HEK293 (cell line): ENCODE measurements at regions not wholly inside any gene's neighbourhood (a gene's known extent, or its start where the extent isn't known, plus 50 kb on each side); places are given as distances from the start of the nearest gene placed in this dataset.

Experiments
- CTCF ChIA-PET: fragments of 350-600 bp; formaldehyde crosslinking; extraction: SDS; loops from one replicate; lab custom pipeline; 2021; ENCODE audit warnings: antibody characterized with exemption; lab: Yijun Ruan, JAX
- POLR2A ChIA-PET: fragments of 300-600 bp; formaldehyde crosslinking; extraction: SDS; loops from one replicate; lab custom pipeline; 2020; ENCODE audit warnings: antibody characterized with exemption, inconsistent platforms; lab: Yijun Ruan, JAX
- H3K27ac ChIP-seq: fragments of 200-500 bp; sonication (Bioruptor generic); 2 replicates; pipeline ENCODE4 v1.5.1; 2014; ENCODE audit warnings: low read depth, low read length, control low read depth, inconsistent platforms; ENCODE audit errors: extremely low read depth
- H3K36me3 ChIP-seq, 2 experiments: fragments of 200-500 bp in 1 of 2; sonication (Bioruptor generic) in 1 of 2; 1 replicate in 1 of 2; 2 replicates in 1 of 2; pipeline ENCODE4 v1.5.1; 2014 to 2017; ENCODE audit warnings: inconsistent platforms in 2 of 2, low read length in 2 of 2; ENCODE audit not compliant: control insufficient read depth in 2 of 2, insufficient read depth in 1 of 2
- H3K4me1 ChIP-seq: fragments of 200-500 bp; sonication (Bioruptor generic); 2 replicates; pipeline ENCODE4 v1.5.1; 2014; ENCODE audit warnings: mild to moderate bottlenecking, low read length, inconsistent platforms; ENCODE audit not compliant: control insufficient read depth, insufficient read depth
- H3K4me3 ChIP-seq: 2 replicates; pipeline ENCODE4 v1.5.1; 2011; ENCODE audit warnings: low read depth, mild to moderate bottlenecking, control low read depth, low read length, moderate library complexity
- H3K9me3 ChIP-seq: fragments of 200-500 bp; sonication (Bioruptor generic); 2 replicates; pipeline ENCODE4 v1.5.1; 2014; ENCODE audit warnings: low read depth, low read length, inconsistent platforms; ENCODE audit not compliant: control insufficient read depth, insufficient read depth
- OSR2 ChIP-seq: fragments of 450-650 bp; formaldehyde crosslinking; IDR thresholded peaks from 2 replicates; pipeline ENCODE4 v1.5.1; 2016; ENCODE audit warnings: missing biosample characterization, missing genetic modification characterization
- OVOL3 ChIP-seq: fragments of 450-650 bp; formaldehyde crosslinking; IDR thresholded peaks from 2 replicates; pipeline ENCODE4 v1.5.1; 2016; ENCODE audit warnings: missing biosample characterization, missing genetic modification characterization
- TRIM28 ChIP-seq: IDR thresholded peaks from 2 replicates; pipeline ENCODE4 v1.6.1; 2011; ENCODE audit warnings: low read length, control low read depth, borderline replicate concordance
- ZEB2 ChIP-seq: fragments of 450-650 bp; formaldehyde crosslinking; IDR thresholded peaks from 2 replicates; pipeline ENCODE4 v1.5.1; 2016; ENCODE audit warnings: missing biosample characterization, missing genetic modification characterization
- ZNF10 ChIP-seq: fragments of 450-650 bp; formaldehyde crosslinking; IDR thresholded peaks from 2 replicates; pipeline ENCODE4 v1.5.1; 2017; ENCODE audit warnings: missing biosample characterization, missing genetic modification characterization
- ZNF133 ChIP-seq: fragments of 450-650 bp; formaldehyde crosslinking; IDR thresholded peaks from 2 replicates; pipeline ENCODE4 v1.5.1; 2016; ENCODE audit warnings: missing biosample characterization, missing genetic modification characterization
- ZNF138 ChIP-seq: fragments of 450-650 bp; formaldehyde crosslinking; IDR thresholded peaks from 2 replicates; pipeline ENCODE4 v1.5.1; 2016; ENCODE audit warnings: missing biosample characterization, missing genetic modification characterization, borderline replicate concordance
- ZNF140 ChIP-seq: fragments of 450-650 bp; formaldehyde crosslinking; IDR thresholded peaks from 2 replicates; pipeline ENCODE4 v1.5.1; 2016; ENCODE audit warnings: missing biosample characterization, missing genetic modification characterization
- ZNF157 ChIP-seq: fragments of 450-650 bp; formaldehyde crosslinking; IDR thresholded peaks from 2 replicates; pipeline ENCODE4 v1.5.1; 2016; ENCODE audit warnings: missing biosample characterization, missing genetic modification characterization
- ZNF211 ChIP-seq: fragments of 450-650 bp; formaldehyde crosslinking; IDR thresholded peaks from 2 replicates; pipeline ENCODE4 v1.5.1; 2016; ENCODE audit warnings: low read depth, missing biosample characterization, missing genetic modification characterization
- ZNF214 ChIP-seq: fragments of 450-650 bp; formaldehyde crosslinking; IDR thresholded peaks from 2 replicates; pipeline ENCODE4 v1.5.1; 2017; ENCODE audit warnings: missing biosample characterization, mild to moderate bottlenecking, missing genetic modification characterization, borderline replicate concordance
- ZNF223 ChIP-seq: fragments of 450-650 bp; formaldehyde crosslinking; IDR thresholded peaks from 2 replicates; pipeline ENCODE4 v1.5.1; 2016; ENCODE audit warnings: missing biosample characterization, missing genetic modification characterization
- ZNF510 ChIP-seq: fragments of 450-650 bp; formaldehyde crosslinking; IDR thresholded peaks from 2 replicates; pipeline ENCODE4 v1.5.1; 2018; ENCODE audit warnings: mild to moderate bottlenecking, missing genetic modification characterization, missing biosample characterization; ENCODE audit not compliant: insufficient replicate concordance
- ZNF561 ChIP-seq: fragments of 450-650 bp; IDR thresholded peaks from 2 replicates; pipeline ENCODE4 v1.5.1; 2018; ENCODE audit warnings: missing biosample characterization, missing genetic modification characterization, borderline replicate concordance
- ZNF600 ChIP-seq: fragments of 450-650 bp; formaldehyde crosslinking; IDR thresholded peaks from 2 replicates; pipeline ENCODE4 v1.5.1; 2016; ENCODE audit warnings: missing biosample characterization, missing genetic modification characterization
- ZNF76 ChIP-seq: fragments of 450-650 bp; formaldehyde crosslinking; IDR thresholded peaks from 2 replicates; pipeline ENCODE4; 2016; ENCODE audit warnings: low read depth, missing biosample characterization, missing genetic modification characterization, borderline replicate concordance
- ZNF776 ChIP-seq: fragments of 450-650 bp; formaldehyde crosslinking; IDR thresholded peaks from 2 replicates; pipeline ENCODE4 v1.5.0; 2017; ENCODE audit warnings: missing biosample characterization, missing genetic modification characterization, borderline replicate concordance
- ZSCAN23 ChIP-seq: fragments of 450-650 bp; formaldehyde crosslinking; IDR thresholded peaks from 2 replicates; pipeline ENCODE4 v1.5.1; 2016; ENCODE audit warnings: missing biosample characterization, missing genetic modification characterization
- TF ChIP-seq, protein P1 (sequence below): fragments of 450-650 bp; formaldehyde crosslinking; IDR thresholded peaks from 2 replicates; pipeline ENCODE4 v1.5.1; 2016; ENCODE audit warnings: missing biosample characterization, missing genetic modification characterization
- TF ChIP-seq, protein P2 (sequence below): fragments of 450-650 bp; formaldehyde crosslinking; IDR thresholded peaks from 2 replicates; pipeline ENCODE4 v1.5.1; 2017; ENCODE audit warnings: missing biosample characterization, missing genetic modification characterization
- TF ChIP-seq, protein P3 (sequence below): fragments of 450-650 bp; formaldehyde crosslinking; optimal IDR thresholded peaks from 2 replicates; pipeline ENCODE3; 2016; ENCODE audit warnings: missing biosample characterization, mild to moderate bottlenecking, missing genetic modification characterization
- TF ChIP-seq, protein P4 (sequence below): fragments of 450-650 bp; formaldehyde crosslinking; IDR thresholded peaks from 2 replicates; pipeline ENCODE4 v1.5.1; 2016; ENCODE audit warnings: missing biosample characterization, missing genetic modification characterization
- TF ChIP-seq, protein P5 (sequence below): fragments of 450-650 bp; formaldehyde crosslinking; IDR thresholded peaks from 2 replicates; pipeline ENCODE4 v1.5.1; 2016; ENCODE audit warnings: missing biosample characterization, missing genetic modification characterization

DNA sequence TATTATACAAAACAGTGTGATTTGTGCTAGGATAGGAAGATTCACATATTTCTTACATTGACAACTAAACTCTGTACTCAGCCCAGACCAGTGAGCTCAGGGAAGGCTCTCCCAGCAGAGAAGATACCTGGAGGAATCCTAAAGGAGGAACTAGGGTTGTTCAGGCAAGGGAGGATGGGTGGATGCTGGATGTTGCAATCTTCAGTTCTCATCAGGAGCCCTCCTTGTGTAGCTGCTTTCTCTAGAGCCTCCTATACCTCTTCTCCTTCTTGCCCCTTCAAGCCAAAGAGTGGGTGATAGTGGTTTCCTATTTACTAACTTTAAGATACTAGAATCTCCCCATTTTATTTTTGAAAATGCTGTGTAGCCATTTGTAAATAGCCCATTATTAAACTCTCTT, 117.3 kb downstream of the NKX6-1 start:
- Histone ChIP-seq H3K9me3 (no peaks in the 10 kb centered on the region), H3K36me3 (no peaks in the 10 kb centered on the region), H3K27ac (no peak overlapping the region), H3K4me3 (no peak overlapping the region), H3K4me1 (no peaks in the 10 kb centered on the region)
- POLR2A ChIA-PET, result no interaction called here
- CTCF ChIA-PET, result no interaction called here
- TF ChIP-seq, protein P1, sequence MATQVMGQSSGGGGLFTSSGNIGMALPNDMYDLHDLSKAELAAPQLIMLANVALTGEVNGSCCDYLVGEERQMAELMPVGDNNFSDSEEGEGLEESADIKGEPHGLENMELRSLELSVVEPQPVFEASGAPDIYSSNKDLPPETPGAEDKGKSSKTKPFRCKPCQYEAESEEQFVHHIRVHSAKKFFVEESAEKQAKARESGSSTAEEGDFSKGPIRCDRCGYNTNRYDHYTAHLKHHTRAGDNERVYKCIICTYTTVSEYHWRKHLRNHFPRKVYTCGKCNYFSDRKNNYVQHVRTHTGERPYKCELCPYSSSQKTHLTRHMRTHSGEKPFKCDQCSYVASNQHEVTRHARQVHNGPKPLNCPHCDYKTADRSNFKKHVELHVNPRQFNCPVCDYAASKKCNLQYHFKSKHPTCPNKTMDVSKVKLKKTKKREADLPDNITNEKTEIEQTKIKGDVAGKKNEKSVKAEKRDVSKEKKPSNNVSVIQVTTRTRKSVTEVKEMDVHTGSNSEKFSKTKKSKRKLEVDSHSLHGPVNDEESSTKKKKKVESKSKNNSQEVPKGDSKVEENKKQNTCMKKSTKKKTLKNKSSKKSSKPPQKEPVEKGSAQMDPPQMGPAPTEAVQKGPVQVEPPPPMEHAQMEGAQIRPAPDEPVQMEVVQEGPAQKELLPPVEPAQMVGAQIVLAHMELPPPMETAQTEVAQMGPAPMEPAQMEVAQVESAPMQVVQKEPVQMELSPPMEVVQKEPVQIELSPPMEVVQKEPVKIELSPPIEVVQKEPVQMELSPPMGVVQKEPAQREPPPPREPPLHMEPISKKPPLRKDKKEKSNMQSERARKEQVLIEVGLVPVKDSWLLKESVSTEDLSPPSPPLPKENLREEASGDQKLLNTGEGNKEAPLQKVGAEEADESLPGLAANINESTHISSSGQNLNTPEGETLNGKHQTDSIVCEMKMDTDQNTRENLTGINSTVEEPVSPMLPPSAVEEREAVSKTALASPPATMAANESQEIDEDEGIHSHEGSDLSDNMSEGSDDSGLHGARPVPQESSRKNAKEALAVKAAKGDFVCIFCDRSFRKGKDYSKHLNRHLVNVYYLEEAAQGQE (tag by site-specific recombination), result no peak
- no peak for TF ChIP-seq ZNF211 (tag by site-specific recombination)
- TF ChIP-seq, protein P2, sequence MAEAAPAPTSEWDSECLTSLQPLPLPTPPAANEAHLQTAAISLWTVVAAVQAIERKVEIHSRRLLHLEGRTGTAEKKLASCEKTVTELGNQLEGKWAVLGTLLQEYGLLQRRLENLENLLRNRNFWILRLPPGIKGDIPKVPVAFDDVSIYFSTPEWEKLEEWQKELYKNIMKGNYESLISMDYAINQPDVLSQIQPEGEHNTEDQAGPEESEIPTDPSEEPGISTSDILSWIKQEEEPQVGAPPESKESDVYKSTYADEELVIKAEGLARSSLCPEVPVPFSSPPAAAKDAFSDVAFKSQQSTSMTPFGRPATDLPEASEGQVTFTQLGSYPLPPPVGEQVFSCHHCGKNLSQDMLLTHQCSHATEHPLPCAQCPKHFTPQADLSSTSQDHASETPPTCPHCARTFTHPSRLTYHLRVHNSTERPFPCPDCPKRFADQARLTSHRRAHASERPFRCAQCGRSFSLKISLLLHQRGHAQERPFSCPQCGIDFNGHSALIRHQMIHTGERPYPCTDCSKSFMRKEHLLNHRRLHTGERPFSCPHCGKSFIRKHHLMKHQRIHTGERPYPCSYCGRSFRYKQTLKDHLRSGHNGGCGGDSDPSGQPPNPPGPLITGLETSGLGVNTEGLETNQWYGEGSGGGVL (tag by site-specific recombination), result no peak
- TF ChIP-seq, protein P3, sequence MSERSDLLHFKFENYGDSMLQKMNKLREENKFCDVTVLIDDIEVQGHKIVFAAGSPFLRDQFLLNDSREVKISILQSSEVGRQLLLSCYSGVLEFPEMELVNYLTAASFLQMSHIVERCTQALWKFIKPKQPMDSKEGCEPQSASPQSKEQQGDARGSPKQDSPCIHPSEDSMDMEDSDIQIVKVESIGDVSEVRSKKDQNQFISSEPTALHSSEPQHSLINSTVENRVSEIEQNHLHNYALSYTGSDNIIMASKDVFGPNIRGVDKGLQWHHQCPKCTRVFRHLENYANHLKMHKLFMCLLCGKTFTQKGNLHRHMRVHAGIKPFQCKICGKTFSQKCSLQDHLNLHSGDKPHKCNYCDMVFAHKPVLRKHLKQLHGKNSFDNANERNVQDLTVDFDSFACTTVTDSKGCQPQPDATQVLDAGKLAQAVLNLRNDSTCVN, result no peak
- TF ChIP-seq OSR2, result no peak

DNA sequence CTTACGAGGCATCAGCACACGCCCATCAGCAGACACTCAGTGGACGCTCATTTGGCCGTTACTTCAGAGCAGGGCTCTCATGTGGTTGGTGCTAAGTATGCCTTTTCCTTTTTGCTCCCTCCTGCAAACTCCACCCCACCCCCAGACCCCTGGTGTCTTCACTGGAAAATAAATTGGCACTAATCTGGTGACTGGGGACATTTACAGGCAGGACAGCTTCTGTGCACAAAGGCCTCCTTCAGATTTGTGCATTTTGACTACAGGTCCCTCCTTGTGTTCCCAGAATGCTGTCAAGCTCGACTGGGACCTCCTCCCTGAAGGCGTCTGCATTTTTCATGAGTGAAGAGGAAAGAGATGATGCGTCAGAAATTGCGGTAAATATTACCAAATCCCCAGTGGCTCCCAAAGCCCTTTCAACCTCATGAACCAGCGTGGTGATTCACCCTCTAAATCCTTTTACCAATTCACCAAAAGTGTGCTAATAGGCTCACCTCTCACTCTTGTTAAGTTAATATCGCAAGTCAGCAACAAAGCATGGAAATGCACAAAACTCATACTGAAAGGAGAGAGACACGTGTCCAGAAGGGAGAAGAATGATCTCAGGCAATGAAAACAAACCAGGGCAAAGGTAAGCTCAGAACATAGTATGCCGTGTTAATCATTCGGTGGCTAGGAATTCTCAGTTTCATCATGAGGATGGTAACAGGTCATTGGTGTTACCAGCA, 119.0 kb downstream of the NKX6-1 start:
- H3K9me3 ChIP-seq, result no peaks in the 10 kb centered on the region
- no peaks in the 10 kb centered on the region for H3K36me3 ChIP-seq
- ChIA-PET CTCF (no interaction called here), POLR2A (no interaction called here)
- TF ChIP-seq ZNF157 (tag by site-specific recombination) (no peak), ZNF138 (tag by site-specific recombination) (no peak), ZNF600 (tag by site-specific recombination) (no peak), ZNF76 (tag by site-specific recombination) (no peak), ZNF10 (tag by site-specific recombination) (no peak), TRIM28 (no peak), ZNF214 (tag by site-specific recombination) (no peak), ZNF510 (tag by site-specific recombination) (no peak), OVOL3 (no peak), ZNF776 (tag by site-specific recombination) (no peak), ZNF133 (tag by site-specific recombination) (no peak), ZNF223 (tag by site-specific recombination) (no peak), ZSCAN23 (tag by site-specific recombination) (no peak), ZNF561 (tag by site-specific recombination) (no peak), ZNF140 (tag by site-specific recombination) (no peak), ZEB2 (tag by site-specific recombination) (no peak)
- TF ChIP-seq, protein P4, sequence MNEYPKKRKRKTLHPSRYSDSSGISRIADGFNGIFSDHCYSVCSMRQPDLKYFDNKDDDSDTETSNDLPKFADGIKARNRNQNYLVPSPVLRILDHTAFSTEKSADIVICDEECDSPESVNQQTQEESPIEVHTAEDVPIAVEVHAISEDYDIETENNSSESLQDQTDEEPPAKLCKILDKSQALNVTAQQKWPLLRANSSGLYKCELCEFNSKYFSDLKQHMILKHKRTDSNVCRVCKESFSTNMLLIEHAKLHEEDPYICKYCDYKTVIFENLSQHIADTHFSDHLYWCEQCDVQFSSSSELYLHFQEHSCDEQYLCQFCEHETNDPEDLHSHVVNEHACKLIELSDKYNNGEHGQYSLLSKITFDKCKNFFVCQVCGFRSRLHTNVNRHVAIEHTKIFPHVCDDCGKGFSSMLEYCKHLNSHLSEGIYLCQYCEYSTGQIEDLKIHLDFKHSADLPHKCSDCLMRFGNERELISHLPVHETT (tag by site-specific recombination), result no peak
- TF ChIP-seq, protein P5, sequence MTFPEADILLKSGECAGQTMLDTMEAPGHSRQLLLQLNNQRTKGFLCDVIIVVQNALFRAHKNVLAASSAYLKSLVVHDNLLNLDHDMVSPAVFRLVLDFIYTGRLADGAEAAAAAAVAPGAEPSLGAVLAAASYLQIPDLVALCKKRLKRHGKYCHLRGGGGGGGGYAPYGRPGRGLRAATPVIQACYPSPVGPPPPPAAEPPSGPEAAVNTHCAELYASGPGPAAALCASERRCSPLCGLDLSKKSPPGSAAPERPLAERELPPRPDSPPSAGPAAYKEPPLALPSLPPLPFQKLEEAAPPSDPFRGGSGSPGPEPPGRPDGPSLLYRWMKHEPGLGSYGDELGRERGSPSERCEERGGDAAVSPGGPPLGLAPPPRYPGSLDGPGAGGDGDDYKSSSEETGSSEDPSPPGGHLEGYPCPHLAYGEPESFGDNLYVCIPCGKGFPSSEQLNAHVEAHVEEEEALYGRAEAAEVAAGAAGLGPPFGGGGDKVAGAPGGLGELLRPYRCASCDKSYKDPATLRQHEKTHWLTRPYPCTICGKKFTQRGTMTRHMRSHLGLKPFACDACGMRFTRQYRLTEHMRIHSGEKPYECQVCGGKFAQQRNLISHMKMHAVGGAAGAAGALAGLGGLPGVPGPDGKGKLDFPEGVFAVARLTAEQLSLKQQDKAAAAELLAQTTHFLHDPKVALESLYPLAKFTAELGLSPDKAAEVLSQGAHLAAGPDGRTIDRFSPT (tag by site-specific recombination), result no peak
- TF ChIP-seq, all 188 proteins: peak for 0
- no peaks in the 10 kb centered on the region for H3K4me1 ChIP-seq
- no peak overlapping the region for H3K4me3 ChIP-seq
- H3K27ac ChIP-seq, result no peak overlapping the region
